ENCODE measurements at regions not wholly inside any gene's neighbourhood (a gene's known extent, or its start where the extent isn't known, plus 50 kb on each side); places are given as distances from the start of the nearest gene placed in this dataset.

DNA sequence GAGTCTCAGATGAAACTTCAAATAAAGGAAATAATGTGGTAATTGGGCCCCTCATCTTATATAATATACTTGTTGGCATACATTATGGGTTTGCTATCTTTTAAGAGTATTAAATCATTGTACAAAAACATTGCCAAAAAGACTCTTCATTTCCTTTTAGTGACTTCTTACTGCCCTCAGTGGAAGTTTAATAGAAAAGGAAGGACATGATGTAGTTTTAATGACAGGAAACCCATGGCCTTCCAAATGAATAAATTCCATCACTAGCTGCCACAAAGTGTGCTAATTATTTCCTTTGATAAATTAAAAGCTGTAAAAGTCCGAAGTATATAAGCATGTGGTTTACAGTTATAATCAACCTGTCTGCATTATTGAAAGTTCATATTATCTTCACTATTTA is 350.9 kb upstream of the HAND2 start:
- Histone ChIP-seq H3K27ac (ENCODE audit: low read depth, low read length) (no peak overlapping the region), H3K9me3 (ENCODE audit: control insufficient read depth in 3 of 3, low read length in 3 of 3) (no peaks in the 10 kb centered on the region), H3K9ac (ENCODE audit: low read depth in 1 of 3, low read length in 3 of 3) (no peak overlapping the region), H3K4me3 (ENCODE audit: low read length in 3 of 3) (no peak overlapping the region), H3K36me3 (ENCODE audit: control insufficient read depth in 3 of 3, insufficient read depth in 3 of 3, low read length in 3 of 3) (no peaks in the 10 kb centered on the region), H3K4me1 (ENCODE audit: control insufficient read depth in 3 of 3, insufficient read depth in 3 of 3, low read length in 3 of 3) (no peaks in the 10 kb centered on the region), H3K27me3 (ENCODE audit: control insufficient read depth in 3 of 3, insufficient read depth in 3 of 3, low read length in 3 of 3) (no peaks in the 10 kb centered on the region)

DNA sequence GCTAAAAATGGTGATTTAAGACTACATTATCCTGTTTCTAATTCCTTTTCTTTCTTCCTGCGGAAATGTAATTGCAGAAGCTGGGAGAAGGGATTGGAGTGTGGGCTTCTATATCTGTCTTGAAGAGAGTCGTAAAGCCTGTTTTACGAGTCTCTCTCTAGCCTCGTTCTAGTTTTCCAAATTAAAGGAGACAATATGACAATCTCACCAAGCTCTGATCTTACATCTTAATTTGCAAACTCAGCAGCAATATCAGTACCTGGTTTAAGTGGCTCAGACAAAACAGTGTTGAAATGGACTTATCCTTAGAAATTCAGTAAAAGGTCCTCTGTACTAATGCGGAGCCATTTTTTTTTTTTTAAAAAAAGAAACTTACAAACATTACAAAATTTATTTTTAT is 349.5 kb upstream of the HAND2 start:
- H3K27ac ChIP-seq (ENCODE audit: low read depth, low read length) = no peak overlapping the region
- H3K36me3 ChIP-seq (ENCODE audit: control insufficient read depth in 3 of 3, insufficient read depth in 3 of 3, low read length in 3 of 3) = no peaks in the 10 kb centered on the region
- H3K4me3 ChIP-seq (ENCODE audit: low read length in 3 of 3) = no peak overlapping the region
- no peaks in the 10 kb centered on the region for H3K27me3 ChIP-seq (ENCODE audit: control insufficient read depth in 3 of 3, insufficient read depth in 3 of 3, low read length in 3 of 3)
- no peaks in the 10 kb centered on the region for H3K4me1 ChIP-seq (ENCODE audit: control insufficient read depth in 3 of 3, insufficient read depth in 3 of 3, low read length in 3 of 3)
- H3K9ac ChIP-seq (ENCODE audit: low read depth in 1 of 3, low read length in 3 of 3) = no peak overlapping the region
- no peaks in the 10 kb centered on the region for H3K9me3 ChIP-seq (ENCODE audit: control insufficient read depth in 3 of 3, low read length in 3 of 3)

DNA sequence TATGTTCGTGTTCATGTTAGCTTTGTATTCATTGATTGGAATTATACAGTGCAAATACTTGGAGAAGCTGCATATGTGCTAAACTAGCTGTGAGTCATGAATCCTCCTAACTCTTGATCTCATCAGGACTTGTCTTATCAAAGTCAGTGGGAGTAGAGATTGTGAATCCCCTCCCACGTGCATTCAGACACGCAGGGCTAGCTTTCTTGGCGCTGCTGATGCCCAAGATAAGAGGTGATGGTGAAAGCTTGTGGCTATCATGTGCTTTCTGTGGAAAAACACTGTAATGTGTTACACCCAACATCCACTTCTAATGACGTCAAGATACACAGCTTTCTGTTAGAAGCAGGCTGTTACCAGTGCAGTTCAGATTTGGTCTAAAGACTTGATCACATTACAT is 348.7 kb upstream of the HAND2 start:
- Histone ChIP-seq H3K27me3 (ENCODE audit: control insufficient read depth in 3 of 3, insufficient read depth in 3 of 3, low read length in 3 of 3) (no peaks in the 10 kb centered on the region), H3K27ac (ENCODE audit: low read depth, low read length) (no peak overlapping the region), H3K4me1 (ENCODE audit: control insufficient read depth in 3 of 3, insufficient read depth in 3 of 3, low read length in 3 of 3) (no peaks in the 10 kb centered on the region), H3K9ac (ENCODE audit: low read depth in 1 of 3, low read length in 3 of 3) (no peak overlapping the region), H3K4me3 (ENCODE audit: low read length in 3 of 3) (no peak overlapping the region), H3K36me3 (ENCODE audit: control insufficient read depth in 3 of 3, insufficient read depth in 3 of 3, low read length in 3 of 3) (no peaks in the 10 kb centered on the region), H3K9me3 (ENCODE audit: control insufficient read depth in 3 of 3, low read length in 3 of 3) (no peaks in the 10 kb centered on the region)

DNA sequence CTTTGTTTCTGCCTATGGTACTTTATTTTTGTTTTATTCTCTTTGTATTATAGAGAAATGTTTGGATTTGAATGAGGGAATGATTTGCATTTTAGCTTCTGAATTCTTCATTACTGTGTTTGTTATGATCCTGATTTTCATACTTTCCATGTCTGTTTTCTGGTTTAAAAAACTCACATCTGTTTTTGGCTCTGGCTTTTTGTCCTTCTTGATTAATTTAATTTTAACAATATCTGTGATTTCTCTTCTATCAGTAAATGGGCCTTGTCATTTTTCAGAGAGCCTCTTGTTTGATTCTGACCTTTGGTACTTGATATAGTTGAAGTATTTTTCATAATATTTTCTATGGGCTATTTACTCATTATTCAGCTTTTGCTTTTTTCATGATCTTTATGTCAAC is 341.6 kb upstream of the HAND2 start:
- H3K9me3 ChIP-seq (ENCODE audit: control insufficient read depth in 3 of 3, low read length in 3 of 3) = no peaks in the 10 kb centered on the region
- H3K4me1 ChIP-seq (ENCODE audit: control insufficient read depth in 3 of 3, insufficient read depth in 3 of 3, low read length in 3 of 3) = no peaks in the 10 kb centered on the region
- H3K27me3 ChIP-seq (ENCODE audit: control insufficient read depth in 3 of 3, insufficient read depth in 3 of 3, low read length in 3 of 3) = no peaks in the 10 kb centered on the region
- no peak overlapping the region for H3K4me3 ChIP-seq (ENCODE audit: low read length in 3 of 3)
- H3K36me3 ChIP-seq (ENCODE audit: control insufficient read depth in 3 of 3, insufficient read depth in 3 of 3, low read length in 3 of 3) = no peaks in the 10 kb centered on the region
- H3K9ac ChIP-seq (ENCODE audit: low read depth in 1 of 3, low read length in 3 of 3) = no peak overlapping the region
- no peak overlapping the region for H3K27ac ChIP-seq (ENCODE audit: low read depth, low read length)

DNA sequence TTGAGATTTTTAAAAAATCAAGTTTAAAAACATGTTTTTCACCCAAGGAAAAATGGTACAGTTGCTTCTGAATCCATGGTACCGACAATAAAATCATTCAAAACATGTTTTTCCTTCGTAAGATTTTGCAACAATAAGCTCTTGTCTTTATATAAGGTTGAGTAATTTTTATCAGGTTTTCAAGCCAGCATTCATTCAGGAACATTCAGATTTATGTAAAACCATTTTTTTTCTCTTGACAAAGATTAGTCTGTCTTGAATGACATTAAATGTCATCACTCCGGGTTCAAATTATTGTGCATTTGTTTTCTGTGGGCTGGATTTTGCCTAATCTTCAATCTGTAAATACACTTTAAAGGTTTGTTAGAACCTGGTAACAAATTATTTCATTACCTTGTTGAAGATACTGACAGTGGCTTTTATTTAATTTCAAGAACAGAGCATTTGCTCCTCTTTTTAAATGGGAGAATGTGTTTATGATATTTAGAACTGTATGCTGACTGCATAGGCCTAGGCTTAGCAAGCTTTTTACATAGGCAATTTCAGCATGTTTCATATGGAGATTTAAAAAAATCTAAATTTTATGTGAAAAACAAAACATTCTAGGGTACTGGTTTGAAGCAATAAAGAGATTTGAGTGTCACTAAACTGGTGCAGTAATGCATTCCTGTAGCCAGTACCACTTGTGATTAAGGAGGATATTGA is 336.4 kb upstream of the HAND2 start:
- no peaks in the 10 kb centered on the region for H3K27me3 ChIP-seq (ENCODE audit: control insufficient read depth in 3 of 3, insufficient read depth in 3 of 3, low read length in 3 of 3)
- H3K9ac ChIP-seq (ENCODE audit: low read depth in 1 of 3, low read length in 3 of 3) = no peak overlapping the region
- H3K27ac ChIP-seq (ENCODE audit: low read depth, low read length) = no peak overlapping the region

DNA sequence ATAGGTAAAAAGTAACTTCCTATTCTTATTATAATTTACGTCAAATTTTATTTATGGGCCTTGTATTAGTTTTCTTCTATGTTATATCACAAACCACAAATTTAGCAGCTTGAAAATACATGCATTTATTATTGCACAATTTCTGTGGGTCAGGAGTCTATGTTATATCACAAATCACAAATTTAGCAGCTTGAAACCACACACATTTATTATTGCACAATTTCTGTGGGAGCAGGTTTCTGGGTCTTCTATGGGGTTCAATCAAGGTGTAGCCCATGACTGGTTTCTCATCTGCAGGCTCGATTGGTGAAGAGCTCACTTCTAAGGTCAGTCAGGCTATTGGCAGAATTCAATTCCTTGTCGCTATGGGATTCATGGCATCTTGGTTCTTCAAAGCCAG is 332.7 kb upstream of the HAND2 start:
- H3K4me3 ChIP-seq (ENCODE audit: low read length in 3 of 3) = no peak overlapping the region
- H3K4me1 ChIP-seq (ENCODE audit: control insufficient read depth in 3 of 3, insufficient read depth in 3 of 3, low read length in 3 of 3) = no peaks in the 10 kb centered on the region
- H3K9ac ChIP-seq (ENCODE audit: low read depth in 1 of 3, low read length in 3 of 3) = no peak overlapping the region
- H3K9me3 ChIP-seq (ENCODE audit: control insufficient read depth in 3 of 3, low read length in 3 of 3) = peaks cover 0 to 4% (median 4%) of the 10 kb centered on the region in 3 donors
- no peaks in the 10 kb centered on the region for H3K27me3 ChIP-seq (ENCODE audit: control insufficient read depth in 3 of 3, insufficient read depth in 3 of 3, low read length in 3 of 3)
- H3K27ac ChIP-seq (ENCODE audit: low read depth, low read length) = no peak overlapping the region
- H3K36me3 ChIP-seq (ENCODE audit: control insufficient read depth in 3 of 3, insufficient read depth in 3 of 3, low read length in 3 of 3) = no peaks in the 10 kb centered on the region

More for the DNA sequence above, 336.4 kb upstream of the HAND2 start:
- no peaks in the 10 kb centered on the region for H3K36me3 ChIP-seq (ENCODE audit: control insufficient read depth in 3 of 3, insufficient read depth in 3 of 3, low read length in 3 of 3)
- no peak overlapping the region for H3K4me3 ChIP-seq (ENCODE audit: low read length in 3 of 3)
- H3K9me3 ChIP-seq (ENCODE audit: control insufficient read depth in 3 of 3, low read length in 3 of 3) = peaks cover 0 to 4% (median 4%) of the 10 kb centered on the region in 3 donors
- no peaks in the 10 kb centered on the region for H3K4me1 ChIP-seq (ENCODE audit: control insufficient read depth in 3 of 3, insufficient read depth in 3 of 3, low read length in 3 of 3)

DNA sequence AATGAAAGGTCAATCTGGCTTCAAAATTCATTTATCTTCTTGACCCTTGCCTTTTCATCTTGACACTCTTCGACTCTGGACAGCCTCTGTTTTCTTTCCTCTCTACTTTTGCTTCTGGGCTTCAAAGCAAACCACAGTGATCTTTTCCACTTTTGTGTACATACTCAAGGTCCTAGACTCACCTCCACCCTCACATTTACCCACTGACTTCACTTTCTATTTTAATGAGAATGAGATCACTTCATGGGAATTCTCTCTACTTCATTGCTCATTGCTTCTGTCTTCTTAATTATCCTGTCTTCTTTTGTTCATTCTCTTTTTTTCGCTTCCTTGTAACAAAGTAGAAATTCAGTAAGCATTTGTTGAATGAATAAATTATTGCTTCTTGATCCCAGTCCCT is 330.1 kb upstream of the HAND2 start:
- Histone ChIP-seq H3K27me3 (ENCODE audit: control insufficient read depth in 3 of 3, insufficient read depth in 3 of 3, low read length in 3 of 3) (no peaks in the 10 kb centered on the region), H3K9ac (ENCODE audit: low read depth in 1 of 3, low read length in 3 of 3) (no peak overlapping the region), H3K36me3 (ENCODE audit: control insufficient read depth in 3 of 3, insufficient read depth in 3 of 3, low read length in 3 of 3) (no peaks in the 10 kb centered on the region), H3K4me3 (ENCODE audit: low read length in 3 of 3) (no peak overlapping the region), H3K9me3 (ENCODE audit: control insufficient read depth in 3 of 3, low read length in 3 of 3) (peaks cover 0 to 4% (median 4%) of the 10 kb centered on the region in 3 donors), H3K27ac (ENCODE audit: low read depth, low read length) (no peak overlapping the region), H3K4me1 (ENCODE audit: control insufficient read depth in 3 of 3, insufficient read depth in 3 of 3, low read length in 3 of 3) (no peaks in the 10 kb centered on the region)

DNA sequence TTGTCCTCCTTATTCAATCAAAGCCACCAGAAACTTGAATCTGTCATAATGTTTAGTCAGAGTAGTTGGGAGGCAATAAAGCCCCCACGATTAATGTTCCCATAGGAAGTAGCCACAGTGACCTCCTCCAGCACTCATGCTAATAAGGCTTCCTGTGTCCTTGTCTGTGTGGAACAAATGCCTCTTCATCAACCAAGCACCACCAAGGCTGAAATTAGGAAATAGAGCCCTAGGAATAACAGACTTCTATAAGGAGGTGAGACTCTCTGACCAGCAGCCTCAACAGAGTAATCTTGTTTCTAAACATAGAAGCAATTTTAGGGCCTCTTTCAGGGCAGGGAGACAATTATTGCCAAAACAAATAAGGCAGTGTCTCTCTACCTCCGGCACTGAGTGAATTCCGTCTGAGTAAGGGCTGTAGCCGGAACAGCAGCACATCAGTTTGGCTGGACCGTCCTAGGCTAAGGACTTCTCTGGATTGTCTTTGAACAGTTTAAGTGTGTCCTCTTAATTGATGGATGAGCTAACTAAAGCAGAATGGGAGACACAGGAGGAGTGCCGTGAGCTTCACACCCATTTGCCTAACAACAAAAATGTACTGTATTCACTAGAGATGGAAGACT is 329.2 kb upstream of the HAND2 start:
- peaks cover 0 to 4% (median 0%) of the 10 kb centered on the region in 3 donors for H3K9me3 ChIP-seq (ENCODE audit: control insufficient read depth in 3 of 3, low read length in 3 of 3)
- H3K4me1 ChIP-seq (ENCODE audit: control insufficient read depth in 3 of 3, insufficient read depth in 3 of 3, low read length in 3 of 3) = no peaks in the 10 kb centered on the region
- no peak overlapping the region for H3K27ac ChIP-seq (ENCODE audit: low read depth, low read length)
- no peak overlapping the region for H3K9ac ChIP-seq (ENCODE audit: low read depth in 1 of 3, low read length in 3 of 3)
- H3K36me3 ChIP-seq (ENCODE audit: control insufficient read depth in 3 of 3, insufficient read depth in 3 of 3, low read length in 3 of 3) = no peaks in the 10 kb centered on the region
- no peak overlapping the region for H3K4me3 ChIP-seq (ENCODE audit: low read length in 3 of 3)
- H3K27me3 ChIP-seq (ENCODE audit: control insufficient read depth in 3 of 3, insufficient read depth in 3 of 3, low read length in 3 of 3) = no peaks in the 10 kb centered on the region

DNA sequence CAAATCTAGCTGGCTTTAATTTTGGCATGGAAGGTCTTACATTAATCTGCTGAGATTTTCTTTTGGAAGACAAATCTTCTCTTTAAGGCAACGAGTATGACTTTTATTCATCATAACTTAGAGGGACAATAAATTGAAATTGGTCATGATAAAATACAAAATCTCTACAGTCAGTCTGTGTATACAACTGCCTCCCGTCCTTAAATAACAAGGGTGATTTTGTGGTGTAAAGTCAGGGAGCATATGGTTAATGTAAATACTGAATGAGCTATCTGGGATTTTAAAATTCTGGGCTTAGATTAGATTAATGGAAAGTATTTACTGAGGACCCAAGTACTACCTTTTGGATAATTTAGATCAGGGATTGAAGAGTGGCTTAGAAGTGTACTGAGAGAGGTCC is 328.4 kb upstream of the HAND2 start:
- no peaks in the 10 kb centered on the region for H3K4me1 ChIP-seq (ENCODE audit: control insufficient read depth in 3 of 3, insufficient read depth in 3 of 3, low read length in 3 of 3)
- H3K27ac ChIP-seq (ENCODE audit: low read depth, low read length) = no peak overlapping the region
- H3K27me3 ChIP-seq (ENCODE audit: control insufficient read depth in 3 of 3, insufficient read depth in 3 of 3, low read length in 3 of 3) = no peaks in the 10 kb centered on the region
- no peaks in the 10 kb centered on the region for H3K36me3 ChIP-seq (ENCODE audit: control insufficient read depth in 3 of 3, insufficient read depth in 3 of 3, low read length in 3 of 3)
- H3K9me3 ChIP-seq (ENCODE audit: control insufficient read depth in 3 of 3, low read length in 3 of 3) = peaks cover 0 to 4% (median 0%) of the 10 kb centered on the region in 3 donors
- no peak overlapping the region for H3K9ac ChIP-seq (ENCODE audit: low read depth in 1 of 3, low read length in 3 of 3)
- no peak overlapping the region for H3K4me3 ChIP-seq (ENCODE audit: low read length in 3 of 3)

DNA sequence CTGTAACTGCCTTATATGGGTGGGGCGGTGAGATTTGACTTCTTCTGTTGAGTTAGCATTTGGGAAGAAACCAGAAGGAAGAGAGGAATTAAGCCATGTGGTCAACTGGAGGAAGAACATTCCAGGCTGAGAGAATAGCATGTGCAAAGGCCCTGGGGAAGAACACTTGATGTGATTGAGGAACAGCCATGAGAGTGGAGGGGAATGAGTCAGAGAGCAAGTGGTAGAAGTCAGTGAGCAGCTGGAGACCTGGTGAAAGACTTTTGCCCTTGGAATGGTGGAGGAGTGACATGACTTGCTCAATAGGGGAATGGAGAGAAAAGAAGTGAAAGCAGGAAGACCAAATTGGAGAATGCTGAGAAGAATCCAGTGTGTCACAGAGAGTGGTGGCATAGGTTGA is 327.8 kb upstream of the HAND2 start:
- H3K9ac ChIP-seq (ENCODE audit: low read depth in 1 of 3, low read length in 3 of 3) = no peak overlapping the region
- H3K27ac ChIP-seq (ENCODE audit: low read depth, low read length) = no peak overlapping the region
- H3K27me3 ChIP-seq (ENCODE audit: control insufficient read depth in 3 of 3, insufficient read depth in 3 of 3, low read length in 3 of 3) = no peaks in the 10 kb centered on the region
- H3K4me1 ChIP-seq (ENCODE audit: control insufficient read depth in 3 of 3, insufficient read depth in 3 of 3, low read length in 3 of 3) = no peaks in the 10 kb centered on the region
- no peak overlapping the region for H3K4me3 ChIP-seq (ENCODE audit: low read length in 3 of 3)
- peaks cover 0 to 1% (median 0%) of the 10 kb centered on the region in 3 donors for H3K9me3 ChIP-seq (ENCODE audit: control insufficient read depth in 3 of 3, low read length in 3 of 3)
- H3K36me3 ChIP-seq (ENCODE audit: control insufficient read depth in 3 of 3, insufficient read depth in 3 of 3, low read length in 3 of 3) = no peaks in the 10 kb centered on the region
